ENCODE measurements at regions not wholly inside any gene's neighbourhood (a gene's known extent, or its start where the extent isn't known, plus 50 kb on each side); places are given as distances from the start of the nearest gene placed in this dataset.

DNA sequence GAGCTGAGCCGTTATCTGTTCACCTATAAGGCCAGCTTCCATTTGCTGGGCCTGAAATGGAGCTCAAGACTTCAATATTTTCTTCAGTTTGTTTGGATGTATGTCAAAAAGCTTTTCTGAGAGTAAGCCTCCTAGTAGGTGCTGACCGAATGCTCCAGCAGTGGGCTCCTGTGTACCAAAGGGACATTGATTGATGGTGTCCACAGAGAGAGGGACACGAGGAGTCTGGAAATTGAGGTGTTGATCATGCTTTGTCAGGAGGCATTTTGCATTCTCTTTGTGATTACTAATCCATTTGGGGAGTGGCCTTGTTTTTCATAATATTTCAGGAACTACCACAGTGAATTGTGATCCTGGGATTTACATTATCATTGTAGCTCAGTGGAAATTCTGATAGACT lies 107.7 kb upstream of the SLC38A2 start:
- Histone ChIP-seq H3K9ac (ENCODE audit: low read length) (no peak overlapping the region), H2AFZ (ENCODE audit: low read depth, low read length) (no peak overlapping the region), H3K36me3 (ENCODE audit: insufficient read depth, low read length) (no peaks in the 10 kb centered on the region), H3K79me2 (replicated peaks; ENCODE audit: insufficient read depth, low read length) (no peaks in the 10 kb centered on the region), H3F3A (ENCODE audit: insufficient read depth, low read length, poor library complexity, severe bottlenecking) (no peaks in the 10 kb centered on the region), H3K27ac (ENCODE audit: low read length) (no peak overlapping the region), H3K4me3 (ENCODE audit: low read length) (no peak overlapping the region), H4K20me1 (ENCODE audit: insufficient read depth) (no peaks in the 10 kb centered on the region), H3K27me3 (ENCODE audit: insufficient read depth, low read depth, low read length) (no peaks in the 10 kb centered on the region), H3K9me2 (ENCODE audit: insufficient read depth, low read length) (no peaks in the 10 kb centered on the region), H3K9me3 (ENCODE audit: low read length) (no peaks in the 10 kb centered on the region), H3K4me2 (ENCODE audit: low read length) (no peak overlapping the region)
- TF ChIP-seq, protein P1, sequence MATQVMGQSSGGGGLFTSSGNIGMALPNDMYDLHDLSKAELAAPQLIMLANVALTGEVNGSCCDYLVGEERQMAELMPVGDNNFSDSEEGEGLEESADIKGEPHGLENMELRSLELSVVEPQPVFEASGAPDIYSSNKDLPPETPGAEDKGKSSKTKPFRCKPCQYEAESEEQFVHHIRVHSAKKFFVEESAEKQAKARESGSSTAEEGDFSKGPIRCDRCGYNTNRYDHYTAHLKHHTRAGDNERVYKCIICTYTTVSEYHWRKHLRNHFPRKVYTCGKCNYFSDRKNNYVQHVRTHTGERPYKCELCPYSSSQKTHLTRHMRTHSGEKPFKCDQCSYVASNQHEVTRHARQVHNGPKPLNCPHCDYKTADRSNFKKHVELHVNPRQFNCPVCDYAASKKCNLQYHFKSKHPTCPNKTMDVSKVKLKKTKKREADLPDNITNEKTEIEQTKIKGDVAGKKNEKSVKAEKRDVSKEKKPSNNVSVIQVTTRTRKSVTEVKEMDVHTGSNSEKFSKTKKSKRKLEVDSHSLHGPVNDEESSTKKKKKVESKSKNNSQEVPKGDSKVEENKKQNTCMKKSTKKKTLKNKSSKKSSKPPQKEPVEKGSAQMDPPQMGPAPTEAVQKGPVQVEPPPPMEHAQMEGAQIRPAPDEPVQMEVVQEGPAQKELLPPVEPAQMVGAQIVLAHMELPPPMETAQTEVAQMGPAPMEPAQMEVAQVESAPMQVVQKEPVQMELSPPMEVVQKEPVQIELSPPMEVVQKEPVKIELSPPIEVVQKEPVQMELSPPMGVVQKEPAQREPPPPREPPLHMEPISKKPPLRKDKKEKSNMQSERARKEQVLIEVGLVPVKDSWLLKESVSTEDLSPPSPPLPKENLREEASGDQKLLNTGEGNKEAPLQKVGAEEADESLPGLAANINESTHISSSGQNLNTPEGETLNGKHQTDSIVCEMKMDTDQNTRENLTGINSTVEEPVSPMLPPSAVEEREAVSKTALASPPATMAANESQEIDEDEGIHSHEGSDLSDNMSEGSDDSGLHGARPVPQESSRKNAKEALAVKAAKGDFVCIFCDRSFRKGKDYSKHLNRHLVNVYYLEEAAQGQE (IDR thresholded peaks at IDR 0.05; ENCODE audit: borderline replicate concordance) = no peak
- TF ChIP-seq MXI1 (conservative IDR thresholded peaks at IDR 0.05; ENCODE audit: poor library complexity, severe bottlenecking) = no peak
- TF ChIP-seq, protein P2, sequence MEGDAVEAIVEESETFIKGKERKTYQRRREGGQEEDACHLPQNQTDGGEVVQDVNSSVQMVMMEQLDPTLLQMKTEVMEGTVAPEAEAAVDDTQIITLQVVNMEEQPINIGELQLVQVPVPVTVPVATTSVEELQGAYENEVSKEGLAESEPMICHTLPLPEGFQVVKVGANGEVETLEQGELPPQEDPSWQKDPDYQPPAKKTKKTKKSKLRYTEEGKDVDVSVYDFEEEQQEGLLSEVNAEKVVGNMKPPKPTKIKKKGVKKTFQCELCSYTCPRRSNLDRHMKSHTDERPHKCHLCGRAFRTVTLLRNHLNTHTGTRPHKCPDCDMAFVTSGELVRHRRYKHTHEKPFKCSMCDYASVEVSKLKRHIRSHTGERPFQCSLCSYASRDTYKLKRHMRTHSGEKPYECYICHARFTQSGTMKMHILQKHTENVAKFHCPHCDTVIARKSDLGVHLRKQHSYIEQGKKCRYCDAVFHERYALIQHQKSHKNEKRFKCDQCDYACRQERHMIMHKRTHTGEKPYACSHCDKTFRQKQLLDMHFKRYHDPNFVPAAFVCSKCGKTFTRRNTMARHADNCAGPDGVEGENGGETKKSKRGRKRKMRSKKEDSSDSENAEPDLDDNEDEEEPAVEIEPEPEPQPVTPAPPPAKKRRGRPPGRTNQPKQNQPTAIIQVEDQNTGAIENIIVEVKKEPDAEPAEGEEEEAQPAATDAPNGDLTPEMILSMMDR (IDR thresholded peaks at IDR 0.05; ENCODE audit: poor library complexity, severe bottlenecking) = no peak
- no peak for TF ChIP-seq POLR2AphosphoS5 (IDR thresholded peaks at IDR 0.05)
- TF ChIP-seq SMC3 (conservative IDR thresholded peaks at IDR 0.05; ENCODE audit: poor library complexity) = no peak
- TF ChIP-seq EP300 (conservative IDR thresholded peaks at IDR 0.05; ENCODE audit: poor library complexity, severe bottlenecking) = no peak
- no peak for TF ChIP-seq TAF1 (IDR thresholded peaks at IDR 0.05; ENCODE audit: low read depth)
- no peak for TF ChIP-seq EZH2 (IDR thresholded peaks at IDR 0.05; ENCODE audit: borderline replicate concordance, insufficient read depth, low read length, poor library complexity, severe bottlenecking)
- TF ChIP-seq RAD21 (conservative IDR thresholded peaks at IDR 0.05) = no peak

DNA sequence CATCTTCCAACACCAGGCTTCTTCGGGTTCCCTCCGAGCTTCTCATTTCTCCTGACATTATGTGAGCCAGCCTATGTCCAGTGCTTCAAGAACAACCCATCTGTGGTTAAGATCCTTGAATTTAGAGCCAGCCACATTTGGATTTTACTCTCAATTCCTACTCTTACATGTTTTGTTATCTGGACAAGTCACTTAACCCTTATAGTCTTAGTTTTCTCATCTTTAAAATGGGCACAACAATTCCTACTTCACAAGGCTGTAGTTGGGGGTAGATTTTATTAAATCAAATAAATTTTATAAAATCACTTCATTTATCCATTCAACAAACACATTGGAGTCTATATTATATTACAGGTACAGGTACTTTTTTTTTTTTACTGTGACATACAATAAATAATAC lies 105.5 kb upstream of the SLC38A2 start:
- TF ChIP-seq TAF1 (IDR thresholded peaks at IDR 0.05; ENCODE audit: low read depth) (no peak), EP300 (conservative IDR thresholded peaks at IDR 0.05; ENCODE audit: poor library complexity, severe bottlenecking) (no peak), RAD21 (conservative IDR thresholded peaks at IDR 0.05) (no peak), POLR2AphosphoS5 (IDR thresholded peaks at IDR 0.05) (no peak), SMC3 (conservative IDR thresholded peaks at IDR 0.05; ENCODE audit: poor library complexity) (no peak), MXI1 (conservative IDR thresholded peaks at IDR 0.05; ENCODE audit: poor library complexity, severe bottlenecking) (no peak), EZH2 (IDR thresholded peaks at IDR 0.05; ENCODE audit: borderline replicate concordance, insufficient read depth, low read length, poor library complexity, severe bottlenecking) (no peak)
- TF ChIP-seq, protein P1 (IDR thresholded peaks at IDR 0.05; ENCODE audit: borderline replicate concordance) = no peak
- TF ChIP-seq, protein P2 (IDR thresholded peaks at IDR 0.05; ENCODE audit: poor library complexity, severe bottlenecking) = no peak
- Histone ChIP-seq H3K27me3 (ENCODE audit: insufficient read depth, low read depth, low read length) (no peaks in the 10 kb centered on the region), H3K9me2 (ENCODE audit: insufficient read depth, low read length) (no peaks in the 10 kb centered on the region), H3K4me2 (ENCODE audit: low read length) (no peak overlapping the region), H4K20me1 (ENCODE audit: insufficient read depth) (no peaks in the 10 kb centered on the region), H3K9me3 (ENCODE audit: low read length) (no peaks in the 10 kb centered on the region), H3K4me3 (ENCODE audit: low read length) (no peak overlapping the region), H2AFZ (ENCODE audit: low read depth, low read length) (no peak overlapping the region), H3F3A (ENCODE audit: insufficient read depth, low read length, poor library complexity, severe bottlenecking) (no peaks in the 10 kb centered on the region), H3K79me2 (replicated peaks; ENCODE audit: insufficient read depth, low read length) (no peaks in the 10 kb centered on the region), H3K36me3 (ENCODE audit: insufficient read depth, low read length) (no peaks in the 10 kb centered on the region), H3K27ac (ENCODE audit: low read length) (no peak overlapping the region), H3K9ac (ENCODE audit: low read length) (no peak overlapping the region)
